ENCODE measurements at regions not wholly inside any gene's neighbourhood (a gene's known extent, or its start where the extent isn't known, plus 50 kb on each side); places are given as distances from the start of the nearest gene placed in this dataset.
"Not testable (repeated sequence)": the region's sequence is repeated elsewhere in the genome, so short reads cannot be mapped to it uniquely, and the experiment has no call there.

- ATAC-seq: not testable (repeated sequence)
These were observed 58.6 kb upstream of the CSNK1E start for GRCh38 chr22:38375784-38376183.

DNA sequence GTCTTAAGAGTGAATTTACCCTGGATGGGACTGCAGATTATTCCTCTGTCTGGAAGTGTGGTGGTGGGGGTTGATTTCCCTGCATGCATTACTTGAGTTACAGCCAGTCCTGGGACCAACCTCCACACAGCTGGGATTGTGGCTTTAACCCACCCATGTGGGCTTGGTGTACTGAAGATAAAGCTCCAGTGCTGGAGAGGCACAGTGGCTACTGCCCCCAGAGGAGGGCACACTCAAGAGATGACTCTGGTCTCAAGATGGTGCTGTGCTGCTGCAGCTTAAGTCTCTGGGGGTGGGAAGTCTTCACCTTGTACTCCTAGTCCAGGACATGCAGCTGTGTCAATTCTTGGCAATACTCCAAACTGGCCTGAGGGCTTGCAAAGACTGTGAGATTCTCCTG lies 57.8 kb upstream of the CSNK1E start:
- ATAC-seq: not testable (repeated sequence)

DNA sequence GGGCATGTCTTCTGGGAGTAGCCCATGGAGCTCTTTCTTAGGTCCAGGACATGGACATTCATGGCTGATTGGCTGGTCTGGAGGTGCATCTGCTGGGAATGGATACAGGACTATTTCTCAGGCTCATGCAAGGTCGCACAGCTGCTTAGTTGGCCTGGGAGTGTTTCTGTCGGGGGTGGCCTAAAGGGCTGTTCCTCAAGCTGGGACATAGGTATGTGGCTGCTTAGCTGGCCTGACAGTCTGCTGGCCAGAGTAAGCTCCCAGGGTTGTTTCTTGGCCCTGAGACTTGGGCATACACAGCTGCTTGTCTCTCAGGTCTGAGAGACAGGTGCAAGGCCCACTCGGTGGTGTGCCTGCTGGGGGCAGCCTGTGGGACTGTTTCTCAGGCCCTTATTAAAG lies 57.2 kb upstream of the CSNK1E start:
- ATAC-seq: not testable (repeated sequence)

DNA sequence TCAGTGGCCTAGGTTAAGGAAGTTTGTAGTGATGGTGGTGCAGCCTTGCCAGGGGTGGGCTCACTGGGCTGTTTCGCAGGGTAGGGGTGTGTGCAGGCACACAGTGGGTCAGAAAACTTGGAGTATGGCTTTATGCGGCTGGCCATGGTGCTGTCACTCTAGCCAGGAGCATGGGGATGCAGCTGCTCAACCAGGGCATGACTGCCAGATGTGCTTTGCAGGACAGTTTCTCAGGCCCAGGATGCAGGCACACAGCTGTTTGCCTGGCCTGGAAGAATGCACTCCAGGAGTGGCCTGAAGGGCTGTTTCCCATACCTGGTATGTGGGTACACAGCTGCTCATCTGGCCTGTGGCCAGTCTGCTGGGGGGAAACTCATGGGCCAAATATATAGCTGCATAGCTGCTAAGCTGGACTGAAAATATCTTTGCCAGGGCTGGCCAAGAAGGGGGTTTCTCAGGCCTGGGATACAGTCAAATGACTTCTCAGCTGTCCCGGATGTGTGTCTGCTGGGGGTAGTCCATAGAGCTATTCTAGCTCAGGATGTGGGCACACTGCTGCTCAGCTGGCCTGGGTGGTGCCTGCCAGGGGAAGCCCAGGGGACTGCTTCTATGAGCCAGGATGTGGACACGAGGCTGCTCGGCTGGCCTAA lies 56.7 kb upstream of the CSNK1E start:
- peak; percentile 43 to 44 for ATAC-seq

- not testable (repeated sequence) for ATAC-seq
These were observed 55.4 kb upstream of the CSNK1E start for GRCh38 chr22:38372665-38373064.

GRCh38 chr22:38370490-38370889 lies 53.3 kb upstream of the CSNK1E start:
- ATAC-seq: not testable (repeated sequence)

- not testable (repeated sequence) for ATAC-seq
These were observed 51.9 kb upstream of the CSNK1E start for GRCh38 chr22:38369132-38369531.
